ENCODE measurements at regions not wholly inside any gene's neighbourhood (a gene's known extent, or its start where the extent isn't known, plus 50 kb on each side); places are given as distances from the start of the nearest gene placed in this dataset.
"Not testable (repeated sequence)": the region's sequence is repeated elsewhere in the genome, so short reads cannot be mapped to it uniquely, and the experiment has no call there.

DNA sequence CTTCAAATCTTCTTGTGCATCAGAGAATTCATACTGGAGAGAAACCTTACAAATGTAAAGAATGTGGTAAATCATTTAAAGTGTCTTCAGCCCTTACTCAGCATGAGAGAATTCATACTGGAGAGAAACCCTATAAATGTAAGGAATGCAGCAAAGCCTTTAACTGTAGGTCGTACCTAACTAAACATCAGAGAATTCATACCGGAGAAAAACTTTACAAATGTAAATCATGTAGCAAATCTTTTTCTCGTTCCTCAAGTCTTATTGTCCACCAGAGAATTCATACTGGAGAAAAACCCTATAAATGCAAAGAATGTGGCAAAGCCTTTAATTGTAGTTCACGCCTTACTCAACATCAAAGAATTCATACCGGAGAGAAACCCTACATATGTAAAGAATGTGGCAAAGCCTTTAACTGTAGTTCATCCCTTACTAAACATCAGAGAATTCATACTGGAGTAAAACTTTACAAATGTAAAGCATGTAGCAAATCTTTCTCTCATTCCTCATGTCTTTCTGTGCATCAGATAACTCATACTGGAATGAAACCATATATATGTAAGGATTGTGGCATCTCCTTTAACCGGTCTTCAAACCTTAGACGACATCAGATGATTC is 118.5 kb upstream of the ZNF267 start:
- no peak for DNase-seq (ENCODE audit: low read depth)

GRCh38 chr16:31764103-31764502 is 109.5 kb upstream of the ZNF267 start:
- DNase-seq (ENCODE audit: low read depth), result no peak

DNA sequence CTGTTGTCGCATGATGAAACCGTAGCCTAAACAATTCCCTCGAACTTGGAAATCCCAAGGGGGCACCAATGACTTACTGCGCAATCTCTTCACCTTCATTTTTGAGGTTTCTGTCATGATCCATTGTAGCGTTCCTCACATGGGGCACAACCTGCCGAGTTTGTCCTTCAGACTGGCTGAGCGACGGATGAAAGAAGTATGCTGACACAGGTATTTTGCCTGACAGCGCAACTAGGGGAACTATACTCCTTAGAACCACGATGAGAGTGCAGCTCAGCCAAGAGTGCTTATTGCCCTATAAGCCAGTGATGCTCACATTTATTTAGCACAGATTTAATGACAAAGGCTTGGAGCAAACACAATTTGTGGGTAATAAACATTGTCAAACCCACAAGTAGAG is 106.3 kb upstream of the ZNF267 start:
- DNase-seq (ENCODE audit: low read depth), result no peak

DNA sequence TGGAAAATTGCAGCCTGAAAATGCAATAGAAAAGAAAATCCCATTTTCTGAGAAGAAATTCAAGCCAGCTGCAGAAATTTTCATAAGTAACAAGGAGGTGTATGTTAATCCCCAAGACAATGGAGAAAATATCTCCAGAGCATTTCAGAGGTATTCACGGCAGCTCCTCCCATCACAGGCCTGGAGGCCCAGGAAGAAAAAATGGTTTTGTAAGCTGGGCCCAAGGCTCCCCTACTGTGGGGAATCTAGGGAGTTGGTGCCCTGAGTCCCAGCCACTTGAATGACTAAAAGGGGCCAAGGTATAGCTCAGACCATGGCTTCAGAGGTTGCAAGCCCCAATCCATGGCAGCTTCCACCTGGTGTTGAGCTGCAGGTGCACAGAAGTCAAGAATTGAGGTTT is 93.3 kb upstream of the ZNF267 start:
- no peak for DNase-seq (ENCODE audit: low read depth)

DNA sequence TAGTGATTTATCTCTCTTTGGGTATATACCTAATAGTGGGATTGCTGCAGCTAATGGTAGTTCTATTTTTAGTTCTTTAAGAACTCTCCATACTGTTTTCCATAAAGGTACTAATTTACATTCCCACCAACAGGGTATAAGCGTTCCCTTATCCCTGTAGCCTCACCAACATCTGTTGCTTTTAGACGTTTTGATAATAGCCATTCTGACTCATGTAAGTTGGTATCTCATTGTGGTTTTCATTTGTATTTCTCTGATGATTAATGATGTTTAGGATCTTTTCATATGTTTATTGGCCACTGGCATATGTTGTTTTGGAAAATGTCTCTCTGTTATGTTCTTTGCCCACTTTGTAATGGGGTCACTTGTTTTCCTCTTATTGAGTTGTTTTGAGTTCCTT is 88.5 kb upstream of the ZNF267 start:
- no peak for DNase-seq (ENCODE audit: low read depth)

DNA sequence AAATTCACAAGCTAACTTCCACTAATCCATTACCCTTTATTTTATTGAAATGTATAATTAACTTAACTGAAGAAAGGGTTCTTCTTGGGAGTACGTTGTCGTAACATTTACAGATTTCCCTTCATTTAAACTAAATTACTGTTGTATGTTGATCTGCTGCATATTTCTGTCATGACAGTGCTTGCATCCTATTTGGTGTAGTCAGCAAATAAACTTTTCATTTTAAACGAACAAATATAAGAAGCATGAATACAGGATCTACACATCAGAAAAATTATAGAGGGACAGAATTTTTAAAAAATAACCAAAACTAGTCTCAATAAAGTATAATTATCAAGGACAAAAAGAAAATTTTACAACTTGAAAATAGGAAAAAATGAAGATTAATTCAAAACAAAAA is 66.5 kb upstream of the ZNF267 start:
- no peak for DNase-seq (ENCODE audit: low read depth)

GRCh38 chr16:31810863-31811262 is 62.7 kb upstream of the ZNF267 start:
- DNase-seq (ENCODE audit: low read depth), result no peak

- not testable (repeated sequence) for DNase-seq (ENCODE audit: low read depth)
Observed at GRCh38 chr16:31816141-31816540, 57.5 kb upstream of the ZNF267 start.

DNA sequence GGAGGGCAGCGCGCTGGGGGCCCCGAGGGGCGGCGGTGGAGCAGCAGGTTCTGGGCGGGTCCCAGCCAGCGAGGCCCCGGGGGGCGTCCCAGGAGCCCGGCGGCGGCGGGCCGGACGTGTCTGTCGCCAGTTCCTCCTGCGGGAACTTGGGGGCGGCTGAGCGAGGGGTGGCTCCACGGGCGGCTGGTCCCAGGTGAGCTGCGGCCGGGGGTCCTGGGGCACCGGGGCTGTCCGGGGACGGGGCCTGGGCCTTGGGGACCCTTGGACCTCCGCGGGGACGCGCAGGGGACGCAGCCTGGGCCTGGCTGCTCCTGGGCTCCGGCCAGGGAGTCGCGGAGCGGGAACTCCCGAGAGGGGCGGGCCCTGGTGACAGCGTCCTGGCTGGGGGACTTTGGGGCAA is 54.2 kb upstream of the ZNF267 start:
- DNase-seq (ENCODE audit: low read depth), result no peak

DNA sequence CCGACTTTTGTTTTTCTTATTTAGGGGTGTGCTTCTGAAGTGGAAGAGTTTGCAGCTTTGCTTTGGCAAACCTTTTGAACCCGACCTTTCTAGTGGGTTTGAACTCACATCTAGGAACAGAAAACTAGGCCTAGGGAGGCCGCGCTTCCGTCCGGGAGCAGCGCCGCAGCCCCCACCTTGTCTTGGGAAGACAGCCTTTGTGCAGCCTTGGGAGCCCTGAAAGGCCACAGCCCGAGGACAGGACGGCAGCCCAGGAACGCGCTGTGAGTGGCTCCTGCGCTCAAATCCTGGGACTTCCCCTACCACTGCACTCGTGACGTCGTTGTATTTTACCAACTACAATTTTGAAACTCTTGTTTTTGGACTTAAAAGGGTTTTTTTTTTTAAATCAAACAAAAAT is 53.7 kb upstream of the ZNF267 start:
- DNase-seq (ENCODE audit: low read depth), result no peak

Data from GM04503 (cell line).